ENCODE measurements at regions not wholly inside any gene's neighbourhood (a gene's known extent, or its start where the extent isn't known, plus 50 kb on each side); places are given as distances from the start of the nearest gene placed in this dataset.
"Not testable (repeated sequence)": the region's sequence is repeated elsewhere in the genome, so short reads cannot be mapped to it uniquely, and the experiment has no call there.

DNA sequence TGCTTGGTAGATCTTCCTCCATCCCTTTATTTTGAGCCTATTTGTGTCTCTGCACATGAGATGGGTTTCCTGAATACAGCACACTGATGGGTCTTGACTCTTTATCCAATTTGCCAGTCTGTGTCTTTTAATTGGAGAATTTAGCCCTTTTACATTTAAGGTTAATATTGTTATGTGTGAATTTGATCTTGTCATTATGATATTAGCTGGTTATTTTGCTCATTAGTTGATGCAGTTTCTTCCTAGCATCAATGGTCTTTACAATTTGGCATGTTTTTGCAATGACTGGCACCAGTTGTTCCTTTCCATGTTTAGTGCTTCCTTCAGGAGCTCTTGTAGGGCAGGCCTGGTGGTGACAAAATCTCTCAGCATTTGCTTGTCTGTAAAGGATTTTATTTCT is 72.4 kb downstream of the HNRNPD start:
- ATAC-seq = not testable (repeated sequence)

DNA sequence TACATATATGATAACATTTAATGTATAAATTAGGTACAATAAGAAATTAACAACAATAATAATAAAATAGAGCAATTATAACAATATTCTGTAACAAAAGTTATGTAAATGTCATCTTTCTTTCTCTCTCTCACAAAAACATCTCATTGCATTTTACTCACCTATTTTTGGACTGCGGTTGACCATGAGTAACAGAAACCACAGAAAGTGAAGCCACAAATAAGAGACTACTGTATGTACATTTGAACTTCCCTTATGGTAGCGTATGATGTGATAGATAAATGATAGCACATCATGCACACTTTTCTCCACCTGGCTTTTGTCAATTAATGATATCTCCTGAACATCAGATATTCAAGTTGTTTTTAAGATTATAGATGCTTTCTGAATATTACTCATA is 80.5 kb downstream of the HNRNPD start:
- peak; percentile 91 to 97 for ATAC-seq

DNA sequence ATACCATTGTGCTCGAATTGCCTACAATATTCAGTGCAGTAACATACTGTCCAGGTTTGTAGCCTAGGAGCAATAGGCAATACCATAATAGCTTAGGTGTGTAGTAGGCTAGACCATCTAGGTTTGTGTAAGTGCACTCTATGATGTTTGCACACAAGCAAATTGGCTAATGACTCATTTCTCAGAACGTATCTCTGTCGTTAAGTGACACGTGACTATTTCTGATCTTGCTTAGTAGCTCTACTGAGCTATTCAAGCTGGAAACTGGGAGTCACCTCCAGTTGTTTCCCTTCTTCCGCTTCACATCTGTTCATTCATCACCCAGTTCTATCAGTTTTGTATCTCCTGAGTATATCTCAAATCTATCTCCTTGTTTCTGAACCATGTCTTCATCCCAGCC is 86.1 kb downstream of the HNRNPD start:
- ATAC-seq = peak in 1 of 2 donors; percentile 9

DNA sequence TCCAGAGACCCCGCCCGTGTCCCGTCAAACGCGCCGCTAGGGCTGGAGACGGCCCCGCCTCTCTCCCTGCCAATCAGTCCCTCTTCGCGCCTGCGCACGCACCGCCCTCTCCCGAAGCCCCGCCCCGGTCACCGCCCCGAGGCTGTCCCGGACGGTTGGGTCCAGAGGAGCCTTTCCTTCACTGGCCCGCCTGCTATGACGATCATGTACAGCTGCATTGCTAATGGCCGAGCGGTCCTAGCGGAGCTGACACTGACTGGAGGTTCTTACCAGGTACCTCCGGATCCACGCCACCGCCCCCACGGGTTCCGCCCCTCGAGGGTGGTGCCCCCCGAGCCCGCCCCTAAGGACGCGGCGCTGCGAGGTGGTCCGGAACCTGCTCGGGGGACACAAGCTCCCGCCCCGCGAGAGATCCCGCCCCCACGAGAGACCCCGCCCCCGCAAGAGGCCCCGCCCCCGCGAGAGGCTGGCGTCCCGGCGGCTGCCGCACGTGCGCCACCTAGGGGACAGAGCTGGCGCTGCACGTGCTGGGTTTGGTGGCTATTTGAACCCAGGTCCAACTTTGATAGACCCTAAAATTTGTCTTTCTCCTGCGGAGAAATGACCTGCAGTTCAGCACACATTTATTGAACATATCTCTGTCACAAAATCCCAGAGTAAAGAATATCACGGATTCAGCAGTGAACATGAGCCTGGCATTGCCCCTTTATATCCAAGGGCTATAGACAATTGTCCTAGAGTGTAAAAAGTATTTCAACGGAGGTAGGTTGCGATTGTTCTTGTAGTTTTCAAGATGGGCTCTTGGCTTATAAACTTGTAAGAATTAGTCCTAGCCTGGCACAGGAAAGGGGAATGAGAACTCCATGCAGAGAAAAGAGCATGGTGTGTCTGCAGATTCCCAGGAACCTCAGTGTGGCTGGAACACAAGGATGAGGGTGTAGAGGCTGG is 88.7 kb downstream of the HNRNPD start:
- ATAC-seq = peak; percentile 99 to 100

DNA sequence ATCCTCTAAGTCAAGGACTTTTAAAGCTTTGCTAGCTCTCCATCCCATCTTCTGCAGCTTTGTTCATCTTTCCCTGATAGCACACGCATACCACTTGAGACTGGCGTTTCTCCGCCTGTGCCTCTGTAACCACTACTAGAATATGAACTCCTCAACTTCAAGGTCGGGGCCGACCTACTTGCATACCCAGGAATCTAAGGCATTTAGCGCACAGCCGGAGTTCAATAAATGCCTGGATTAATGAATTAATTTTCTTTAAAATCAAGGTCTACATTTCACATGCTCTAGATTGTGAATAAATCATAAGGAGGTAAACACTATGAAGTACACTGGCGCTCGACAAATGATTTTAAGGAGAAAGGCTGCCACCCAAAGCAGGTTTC is 89.3 kb downstream of the HNRNPD start:
- no peak for ATAC-seq

DNA sequence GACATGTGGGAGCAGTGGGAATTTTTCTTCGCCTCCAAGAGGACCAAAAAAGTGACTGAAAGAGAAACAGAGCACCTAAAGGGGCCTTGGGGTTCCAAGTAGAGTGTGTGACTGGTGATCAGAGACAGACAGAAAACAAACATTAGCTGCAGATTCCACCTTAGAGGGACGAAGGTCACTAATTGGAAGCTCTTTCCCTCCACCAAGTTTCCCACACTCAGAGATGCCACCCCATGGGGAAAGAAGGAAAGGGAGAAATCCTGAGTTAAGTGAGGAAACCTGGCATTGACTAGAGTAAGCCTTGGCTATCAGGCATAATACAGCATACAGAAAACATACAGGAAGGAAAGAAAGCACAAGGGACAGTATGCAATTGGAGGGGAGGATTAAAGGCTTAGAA is 90.9 kb downstream of the HNRNPD start:
- ATAC-seq = no peak

DNA sequence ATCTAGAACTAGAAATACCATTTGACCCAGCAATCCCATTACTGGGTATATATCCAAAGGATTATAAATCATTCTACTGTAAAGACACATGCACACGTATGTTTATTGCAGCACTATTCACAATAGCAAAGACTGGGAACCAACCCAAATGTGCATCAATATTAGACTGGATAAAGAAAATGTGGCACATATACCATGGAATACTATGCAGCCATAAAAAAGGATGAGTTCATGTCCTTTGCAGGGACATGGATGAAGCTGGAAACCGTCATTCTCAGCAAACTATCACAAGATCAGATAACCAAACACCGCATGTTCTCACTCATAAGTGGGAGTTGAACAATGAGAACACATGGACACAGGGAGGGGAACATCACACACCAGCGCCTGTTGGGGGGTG is 94.2 kb downstream of the HNRNPD start:
- ATAC-seq = not testable (repeated sequence)

DNA sequence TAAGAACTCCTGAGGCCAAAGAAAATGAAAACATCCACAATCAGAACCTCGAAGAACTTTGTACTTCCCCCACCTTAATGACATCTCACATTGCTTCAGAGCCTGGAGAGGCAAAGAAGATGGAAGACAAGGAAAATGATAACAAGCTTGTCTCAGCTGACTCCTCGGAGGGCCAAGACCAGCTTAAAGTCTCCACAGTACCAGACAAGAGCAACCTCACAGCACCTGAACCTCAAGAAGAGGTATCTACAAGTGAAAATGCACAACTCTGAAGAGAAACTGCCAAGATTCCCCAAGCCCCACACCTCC is 97.5 kb downstream of the HNRNPD start:
- no peak for ATAC-seq

DNA sequence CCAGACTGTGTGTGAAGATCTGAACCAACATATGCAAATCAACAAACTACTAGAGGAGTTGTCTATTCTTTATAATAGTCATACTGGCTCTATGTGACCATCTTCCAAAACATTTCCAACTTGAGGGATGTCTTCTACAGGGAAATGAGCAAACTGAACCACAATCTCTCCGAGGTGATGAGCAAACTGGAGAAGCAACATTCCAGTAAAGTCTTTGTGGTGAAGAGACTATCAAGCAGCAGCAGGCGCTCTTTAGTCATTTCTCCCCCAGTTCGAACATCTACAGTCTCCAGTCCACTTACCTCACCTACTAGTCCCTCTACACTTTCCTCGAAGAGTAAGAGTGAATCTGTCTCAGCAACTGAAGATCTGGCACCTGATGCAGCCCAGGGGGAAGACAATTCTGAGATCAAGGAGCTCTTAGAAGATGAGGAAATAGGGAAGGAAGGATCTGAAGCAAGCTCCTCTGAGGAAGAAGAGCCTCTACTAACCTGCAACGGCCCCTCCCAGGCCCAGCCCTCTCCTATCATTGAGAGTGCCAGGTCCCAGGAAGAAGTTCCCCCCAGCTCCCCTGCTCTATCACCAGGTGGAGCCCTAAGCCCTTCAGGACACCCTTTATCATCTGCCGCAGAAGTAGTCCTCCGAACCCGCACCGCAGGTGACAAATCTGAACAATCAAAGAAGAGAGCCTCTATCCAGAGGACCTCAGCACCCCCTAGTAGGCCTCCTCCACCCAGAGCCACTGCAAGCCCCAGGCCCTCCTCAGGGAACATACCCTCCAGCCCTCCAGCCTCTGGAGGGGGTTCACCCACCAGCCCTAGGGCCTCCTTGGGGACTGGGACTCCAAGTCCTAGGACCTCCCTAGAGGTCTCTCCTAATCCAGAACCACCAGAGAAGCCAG is 98.1 kb downstream of the HNRNPD start:
- ATAC-seq = no peak

DNA sequence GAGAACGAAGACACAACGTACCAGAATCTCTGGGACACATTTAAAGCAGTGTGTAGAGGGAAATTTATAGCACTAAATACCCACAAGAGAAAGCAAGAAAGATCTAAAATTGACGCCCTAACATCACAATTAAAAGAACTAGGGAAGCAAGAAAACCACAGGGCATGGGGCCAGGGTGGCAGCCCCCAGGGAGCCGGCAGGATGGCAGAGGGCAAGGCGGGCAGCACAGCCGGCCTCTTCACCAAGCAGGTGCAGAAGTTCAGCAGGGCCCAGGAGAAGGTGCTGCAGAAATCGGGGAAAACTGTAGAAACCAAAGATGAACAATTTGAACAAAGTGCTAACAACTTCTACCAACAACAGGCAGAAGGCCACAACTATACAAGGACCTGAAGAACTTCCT is 99.1 kb downstream of the HNRNPD start:
- ATAC-seq = not testable (repeated sequence)

DNA sequence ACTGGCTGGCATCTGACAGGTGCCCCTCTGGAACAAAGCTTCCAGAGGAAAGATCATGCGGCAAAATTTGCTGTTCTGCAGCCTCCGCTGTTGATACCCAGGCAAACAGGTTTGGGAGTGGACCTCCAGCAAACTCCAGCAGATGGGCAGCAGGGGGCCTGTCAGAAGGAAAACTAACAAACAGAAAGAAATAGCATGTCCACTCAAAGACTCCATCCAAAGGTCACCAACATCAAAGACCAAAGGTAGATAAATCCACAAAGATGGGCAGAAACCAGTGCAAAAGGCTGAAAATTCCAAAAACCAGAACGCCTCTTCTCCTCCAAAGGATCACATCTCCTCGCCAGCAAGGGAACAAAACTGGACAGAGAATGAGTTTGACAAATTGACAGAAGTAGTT is 101.3 kb downstream of the HNRNPD start:
- ATAC-seq = not testable (repeated sequence)

DNA sequence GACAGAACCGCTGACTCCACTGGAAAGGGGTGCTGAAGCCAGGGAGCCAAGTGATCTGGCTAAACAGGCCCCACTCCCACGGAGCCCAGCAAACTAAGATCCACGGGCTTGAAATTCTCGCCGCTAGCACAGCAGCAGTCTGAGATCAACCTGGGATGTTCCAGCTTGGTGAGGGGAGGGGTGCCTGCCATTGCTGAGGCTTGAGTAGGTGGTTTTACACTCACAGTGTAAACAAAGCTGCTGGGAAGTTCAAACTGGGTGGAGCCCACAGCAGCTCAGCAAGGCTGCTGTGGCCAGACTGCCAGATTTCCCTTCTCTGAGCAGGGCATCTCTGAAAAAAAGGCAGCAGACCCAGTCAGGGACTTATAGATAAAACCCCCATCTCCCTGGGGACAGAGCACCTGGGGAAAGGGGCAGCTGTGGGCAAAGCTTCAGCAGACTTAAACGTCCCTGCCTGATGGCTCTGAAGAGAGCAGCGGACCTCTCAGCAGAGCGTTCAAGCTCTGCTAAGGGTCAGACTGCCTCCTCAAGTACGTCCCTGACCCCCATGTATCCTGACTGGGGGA is 101.8 kb downstream of the HNRNPD start:
- not testable (repeated sequence) for ATAC-seq

DNA sequence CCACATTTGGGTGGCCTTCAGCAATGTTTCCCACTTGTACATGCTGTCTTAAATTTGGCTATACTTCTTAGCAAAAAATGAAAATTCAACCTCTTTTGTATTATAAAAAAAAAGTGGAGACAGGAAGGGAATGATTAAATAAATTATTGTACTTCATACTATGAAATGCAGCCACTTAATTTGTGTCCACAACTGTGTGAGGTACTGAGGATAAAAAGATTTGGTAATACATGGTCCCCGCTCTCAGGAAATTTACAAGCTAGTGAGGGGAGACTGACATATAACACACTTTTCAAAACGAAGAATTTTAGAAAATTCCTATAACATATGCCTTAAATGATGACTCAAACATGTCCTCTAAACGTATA is 105.0 kb downstream of the HNRNPD start:
- ATAC-seq = no peak

DNA sequence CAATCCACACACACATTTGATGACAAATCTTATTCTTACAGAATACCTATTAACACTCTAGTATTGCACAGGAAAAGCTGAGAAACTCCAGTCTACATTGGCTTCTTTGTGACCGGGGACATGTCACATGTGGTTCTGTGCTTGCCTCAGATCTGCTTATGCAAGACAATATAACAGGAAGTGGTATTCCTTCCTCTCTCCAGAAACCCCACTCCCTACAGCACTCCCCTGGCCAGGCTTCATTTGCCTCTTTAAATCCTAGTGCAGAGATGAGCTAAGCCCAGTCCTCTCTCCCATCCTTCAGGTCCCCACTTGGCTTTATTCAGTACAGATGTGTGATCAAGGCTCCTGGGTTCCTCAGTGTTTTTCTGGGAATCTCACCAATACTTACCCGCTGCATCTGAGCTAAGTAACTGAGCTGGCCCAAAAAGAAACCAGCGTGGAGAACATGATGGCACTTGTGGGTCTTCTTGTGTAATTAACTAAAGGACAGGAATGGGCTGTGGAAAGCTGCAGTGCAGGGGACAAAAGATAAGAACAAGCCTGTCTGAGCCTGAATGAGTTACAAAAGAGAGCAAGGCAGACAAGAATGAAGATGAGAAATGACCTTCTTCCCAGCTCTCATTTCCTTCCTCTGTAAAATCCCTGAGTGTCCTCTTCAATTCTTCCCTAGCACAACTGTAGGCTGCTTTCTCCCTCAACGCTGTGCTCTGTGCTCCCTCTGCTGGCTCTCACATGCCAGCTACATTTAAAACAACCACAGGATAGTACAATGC is 105.6 kb downstream of the HNRNPD start:
- ATAC-seq = peak; percentile 51 to 80

DNA sequence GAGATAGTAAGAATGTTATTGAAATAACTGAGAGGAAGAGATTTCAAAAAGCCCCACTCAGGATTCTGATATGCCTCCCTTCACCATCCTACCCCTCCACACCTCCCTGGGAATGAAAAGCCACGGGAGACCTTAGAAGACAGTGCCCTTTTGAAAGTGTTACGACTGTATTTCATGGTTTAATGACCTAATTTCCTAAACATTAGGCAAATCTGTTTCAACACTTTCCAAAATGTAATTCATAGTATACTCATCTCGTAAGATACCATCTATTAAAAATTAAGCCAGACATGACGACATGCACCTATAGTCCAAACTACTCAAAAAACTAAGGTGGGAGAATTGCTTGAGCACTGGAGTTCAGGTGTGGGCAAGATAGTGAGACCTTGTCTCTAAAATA is 106.3 kb downstream of the HNRNPD start:
- no peak for ATAC-seq

DNA sequence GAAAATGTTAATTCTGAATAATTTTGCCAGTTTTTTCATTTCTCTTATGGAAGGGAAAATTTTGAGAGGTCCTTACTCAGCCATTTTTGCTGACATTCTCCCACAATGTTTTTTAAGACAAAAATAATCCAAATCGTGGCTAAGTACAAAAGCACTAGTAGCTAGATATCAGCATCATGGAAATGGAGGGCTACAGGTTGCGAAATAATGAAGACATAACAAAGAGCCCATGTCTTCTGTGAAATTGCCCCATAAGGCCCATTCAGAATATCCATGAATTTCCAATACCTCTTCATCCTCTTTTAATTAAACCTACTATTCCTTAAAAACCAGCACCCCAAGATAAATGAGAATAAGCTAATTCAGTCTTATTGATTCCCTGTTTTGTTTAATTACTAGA is 107.4 kb downstream of the HNRNPD start:
- ATAC-seq = no peak

DNA sequence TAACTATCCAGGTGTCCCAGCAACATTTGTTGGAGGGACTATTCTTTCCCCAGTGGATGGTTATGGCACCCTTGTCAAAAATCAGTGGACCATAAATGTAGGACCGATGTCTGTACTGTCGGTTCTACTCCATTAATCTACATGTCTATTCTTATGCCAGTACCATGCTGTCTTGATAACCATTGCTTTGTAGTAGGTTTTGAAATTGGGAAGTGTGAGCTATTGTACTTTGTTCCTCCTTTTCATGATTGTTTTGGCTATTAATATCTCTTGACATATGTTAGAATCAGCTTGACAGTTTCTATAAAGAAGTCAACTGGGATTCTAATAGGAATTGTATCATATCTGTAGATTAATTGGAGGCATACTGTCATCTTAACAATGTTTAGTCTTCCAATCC is 112.7 kb downstream of the HNRNPD start:
- ATAC-seq = no peak

DNA sequence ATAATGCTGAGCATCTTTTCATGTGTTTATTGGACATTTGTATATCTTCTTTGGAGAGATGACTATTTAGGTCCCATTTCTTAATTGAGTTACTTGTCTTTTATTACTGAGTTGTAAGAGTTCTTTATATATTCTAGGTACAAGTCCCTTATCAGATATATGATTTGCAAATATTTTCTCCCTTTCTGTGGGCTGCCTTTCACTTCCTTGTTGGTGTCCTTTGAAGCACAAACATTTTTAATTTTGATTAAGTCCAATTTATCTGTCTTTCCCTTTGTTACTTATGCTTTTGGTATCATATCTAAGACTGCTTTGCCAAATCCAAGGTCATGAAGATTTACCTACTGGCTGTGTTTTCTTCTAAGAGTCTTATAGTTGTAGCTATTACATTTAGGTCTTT is 113.2 kb downstream of the HNRNPD start:
- no peak for ATAC-seq

DNA sequence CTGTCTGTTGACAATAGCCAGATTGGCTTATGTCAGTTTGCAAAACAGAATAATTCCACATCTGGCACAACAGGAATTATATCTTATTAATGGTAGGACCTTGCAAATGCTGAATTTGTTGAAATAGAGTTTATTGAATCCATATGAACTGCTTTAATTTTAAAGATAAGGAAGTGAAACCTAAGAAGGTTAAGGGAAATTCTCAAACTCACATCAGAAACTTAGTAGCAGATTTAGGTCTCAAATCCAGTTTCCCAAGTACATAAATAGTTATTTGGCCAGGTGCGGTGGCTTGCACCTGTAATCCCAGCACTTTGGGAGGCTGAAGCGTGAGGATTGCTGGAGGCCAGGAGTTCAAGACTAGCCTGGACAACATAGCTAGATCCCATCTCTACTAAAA is 117.1 kb downstream of the HNRNPD start:
- no peak for ATAC-seq

DNA sequence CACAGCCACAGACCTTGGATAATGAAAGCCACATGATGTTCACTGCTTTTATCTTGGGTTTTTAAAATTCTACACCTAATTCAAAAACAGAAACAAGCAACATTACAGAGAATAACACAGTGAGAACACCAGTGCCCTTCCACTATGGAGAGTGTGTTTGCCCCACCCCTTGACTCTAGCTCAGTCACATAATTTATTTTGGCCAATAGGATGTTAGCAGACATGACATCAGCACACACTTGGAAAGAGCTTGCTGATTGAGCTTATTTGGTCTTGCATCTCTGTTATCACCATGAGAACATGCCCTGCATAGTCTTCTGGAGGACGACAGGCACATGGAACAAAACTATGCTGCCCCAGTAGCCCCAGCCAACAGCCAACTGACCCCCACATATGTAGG is 118.1 kb downstream of the HNRNPD start:
- ATAC-seq = no peak

DNA sequence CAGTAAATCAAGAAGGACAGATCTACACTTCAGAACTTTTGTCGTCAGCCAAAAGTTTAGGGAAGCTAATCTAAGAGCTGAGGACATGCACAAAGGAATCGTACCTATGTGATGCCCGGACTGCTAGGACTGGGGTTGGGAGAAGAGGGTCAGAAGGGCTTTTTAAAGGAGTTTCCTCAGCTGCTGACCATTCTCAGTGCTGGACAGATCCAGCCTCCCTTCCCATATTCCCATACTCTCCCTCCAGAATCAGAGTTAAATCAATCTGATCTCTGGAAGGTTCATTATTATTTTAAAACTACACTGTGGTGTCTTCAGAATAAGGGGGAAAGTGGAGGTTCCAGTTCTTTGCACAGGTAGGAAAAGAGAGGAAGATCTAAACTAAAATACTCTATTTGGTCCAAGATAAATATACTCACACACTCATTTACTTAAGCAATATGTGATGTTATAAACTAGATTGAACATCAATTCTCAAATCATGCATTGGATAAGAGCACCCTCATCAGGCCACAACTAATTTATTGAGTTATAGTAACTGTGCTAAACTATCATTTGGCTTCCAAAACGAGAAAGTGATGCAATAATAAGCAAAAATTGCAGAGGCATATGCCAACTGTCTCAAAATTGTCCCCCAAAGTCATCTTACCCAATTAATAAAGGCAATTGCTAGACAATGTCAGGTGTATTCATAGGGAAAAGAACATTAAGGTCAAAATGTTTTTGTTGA is 124.7 kb downstream of the HNRNPD start:
- no peak for ATAC-seq

DNA sequence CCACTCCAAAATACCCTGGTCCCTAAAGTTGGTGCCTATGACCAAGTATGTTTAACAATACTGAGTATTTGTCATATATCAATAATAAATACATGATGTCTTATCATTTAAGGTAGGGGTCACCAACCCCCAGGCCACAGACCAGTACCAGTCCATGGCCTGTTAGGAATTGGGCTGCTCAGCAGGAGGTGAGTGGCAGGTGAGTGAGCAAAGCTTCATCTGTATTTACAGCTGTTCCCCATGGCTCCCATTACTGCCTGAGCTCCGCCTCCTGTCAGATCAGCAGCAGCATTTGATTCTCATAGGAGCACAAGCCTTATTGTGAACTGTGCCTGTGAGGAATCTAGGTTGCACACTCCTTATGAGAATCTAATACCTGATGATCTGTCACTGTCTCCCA is 126.2 kb downstream of the HNRNPD start:
- ATAC-seq = no peak
